ENCODE measurements at regions not wholly inside any gene's neighbourhood (a gene's known extent, or its start where the extent isn't known, plus 50 kb on each side); places are given as distances from the start of the nearest gene placed in this dataset.
"Not testable (repeated sequence)": the region's sequence is repeated elsewhere in the genome, so short reads cannot be mapped to it uniquely, and the experiment has no call there.

GRCh38 chr2:57696016-57696415 lies 350.6 kb upstream of the VRK2 start:
- H3K4me1 ChIP-seq = no peaks in the 10 kb centered on the region
- DNase-seq = no peak
- no peaks in the 10 kb centered on the region for H3K9me3 ChIP-seq
- no peak overlapping the region for H3K27ac ChIP-seq
- H3K27me3 ChIP-seq = no peaks in the 10 kb centered on the region
- TF ChIP-seq POLR2A (IDR thresholded peaks at IDR 0.05) (no peak), CTCF (IDR thresholded peaks at IDR 0.05) (no peak)
- no peak overlapping the region for H3K4me3 ChIP-seq
- no peaks in the 10 kb centered on the region for H3K36me3 ChIP-seq

- no peaks in the 10 kb centered on the region for H3K36me3 ChIP-seq
- H3K9me3 ChIP-seq = no peaks in the 10 kb centered on the region
- H3K4me3 ChIP-seq = no peak overlapping the region
- H3K27me3 ChIP-seq = no peaks in the 10 kb centered on the region
- H3K27ac ChIP-seq = no peak overlapping the region
- no peaks in the 10 kb centered on the region for H3K4me1 ChIP-seq
- no peak for DNase-seq
- TF ChIP-seq CTCF (IDR thresholded peaks at IDR 0.05) (no peak), POLR2A (IDR thresholded peaks at IDR 0.05) (no peak)
These were observed 348.2 kb upstream of the VRK2 start for GRCh38 chr2:57698392-57698791.

- no peaks in the 10 kb centered on the region for H3K27me3 ChIP-seq
- no peaks in the 10 kb centered on the region for H3K36me3 ChIP-seq
- DNase-seq = no peak
- no peaks in the 10 kb centered on the region for H3K4me1 ChIP-seq
- H3K9me3 ChIP-seq = no peaks in the 10 kb centered on the region
- TF ChIP-seq POLR2A (IDR thresholded peaks at IDR 0.05) = no peak
- no peak for TF ChIP-seq CTCF (IDR thresholded peaks at IDR 0.05)
- H3K4me3 ChIP-seq = no peak overlapping the region
- no peak overlapping the region for H3K27ac ChIP-seq
These were observed 347.6 kb upstream of the VRK2 start for GRCh38 chr2:57698935-57699449.

- H3K4me3 ChIP-seq = no peak overlapping the region
- no peaks in the 10 kb centered on the region for H3K27me3 ChIP-seq
- no peak for DNase-seq
- no peaks in the 10 kb centered on the region for H3K9me3 ChIP-seq
- no peaks in the 10 kb centered on the region for H3K36me3 ChIP-seq
- H3K27ac ChIP-seq = no peak overlapping the region
- no peaks in the 10 kb centered on the region for H3K4me1 ChIP-seq
- no peak for TF ChIP-seq CTCF (IDR thresholded peaks at IDR 0.05)
- TF ChIP-seq POLR2A (IDR thresholded peaks at IDR 0.05) = no peak
These were observed 345.2 kb upstream of the VRK2 start for GRCh38 chr2:57701391-57701791.

- Histone ChIP-seq H3K27ac (no peak overlapping the region), H3K4me3 (no peak overlapping the region), H3K9me3 (no peaks in the 10 kb centered on the region), H3K27me3 (no peaks in the 10 kb centered on the region), H3K4me1 (no peaks in the 10 kb centered on the region), H3K36me3 (no peaks in the 10 kb centered on the region)
- no peak for DNase-seq
- TF ChIP-seq POLR2A (IDR thresholded peaks at IDR 0.05) = no peak
- no peak for TF ChIP-seq CTCF (IDR thresholded peaks at IDR 0.05)
These were observed 343.2 kb upstream of the VRK2 start for GRCh38 chr2:57703407-57703806.

GRCh38 chr2:57707794-57708193 lies 338.8 kb upstream of the VRK2 start:
- not testable (repeated sequence) for H3K4me1 ChIP-seq, DNase-seq, H3K36me3 ChIP-seq, H3K4me3 ChIP-seq, H3K27me3 ChIP-seq, H3K27ac ChIP-seq, H3K9me3 ChIP-seq
